ENCODE measurements at regions not wholly inside any gene's neighbourhood (a gene's known extent, or its start where the extent isn't known, plus 50 kb on each side); places are given as distances from the start of the nearest gene placed in this dataset.
A peak's percentile ranks its signal among the peaks of the same experiment; 100 is the strongest.

DNA sequence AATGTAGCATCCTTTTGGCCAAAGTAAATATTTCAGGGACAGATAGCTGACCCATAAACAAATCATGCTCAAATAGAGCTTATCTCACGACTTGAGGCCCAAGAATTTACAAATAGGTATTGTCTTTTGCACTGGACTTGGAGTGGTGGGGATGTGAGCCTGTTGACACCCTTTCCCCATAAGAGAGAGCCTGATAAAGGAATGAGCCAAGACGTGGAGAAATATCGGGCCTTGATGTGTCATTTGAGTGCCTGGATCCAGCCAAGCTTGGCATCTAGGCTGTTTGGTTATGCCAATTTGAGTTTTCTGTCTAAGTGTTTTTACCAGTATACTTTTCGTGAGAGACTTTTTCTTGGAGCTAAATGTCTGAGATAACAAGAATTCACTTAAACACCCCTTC, 112.9 kb upstream of the RGMA start:
- Histone ChIP-seq H3K4me1 (ENCODE audit: control insufficient read depth in 3 of 3, insufficient read depth in 3 of 3, low read length in 3 of 3) (peaks cover 7 to 20% (median 18%) of the 10 kb centered on the region in 3 donors), H3K27me3 (ENCODE audit: control insufficient read depth in 3 of 3, insufficient read depth in 3 of 3, low read length in 3 of 3) (no peaks in the 10 kb centered on the region), H3K27ac (ENCODE audit: low read depth, low read length) (peak overlapping the region; percentile 11), H3K9me3 (ENCODE audit: control insufficient read depth in 3 of 3, low read length in 3 of 3) (no peaks in the 10 kb centered on the region), H3K9ac (ENCODE audit: low read depth in 1 of 3, low read length in 3 of 3) (no peak overlapping the region), H3K36me3 (ENCODE audit: control insufficient read depth in 3 of 3, insufficient read depth in 3 of 3, low read length in 3 of 3) (no peaks in the 10 kb centered on the region), H3K4me3 (ENCODE audit: low read length in 3 of 3) (no peak overlapping the region)

DNA sequence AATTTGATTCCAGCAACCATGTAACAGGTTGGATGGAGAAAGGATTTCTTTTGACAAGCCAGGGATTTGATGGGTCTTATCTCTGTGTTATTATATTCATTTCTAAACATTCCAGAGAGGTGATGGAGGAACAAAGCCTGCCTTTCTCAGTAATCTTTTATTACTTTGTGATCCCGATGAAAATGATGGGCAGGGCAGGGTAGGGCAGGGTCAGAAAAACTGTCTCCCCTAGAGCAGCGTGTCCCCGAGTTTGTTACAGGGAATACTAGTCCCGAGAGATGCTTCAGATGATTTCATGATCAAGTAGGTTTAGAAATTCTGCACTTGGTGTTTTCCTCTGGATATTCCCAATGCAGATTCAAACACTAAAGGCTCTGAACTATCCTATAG, 111.8 kb upstream of the RGMA start:
- no peaks in the 10 kb centered on the region for H3K9me3 ChIP-seq (ENCODE audit: control insufficient read depth in 3 of 3, low read length in 3 of 3)
- no peak overlapping the region for H3K4me3 ChIP-seq (ENCODE audit: low read length in 3 of 3)
- H3K4me1 ChIP-seq (ENCODE audit: control insufficient read depth in 3 of 3, insufficient read depth in 3 of 3, low read length in 3 of 3): peaks cover 7 to 17% (median 16%) of the 10 kb centered on the region in 3 donors
- H3K27ac ChIP-seq (ENCODE audit: low read depth, low read length): no peak overlapping the region
- H3K36me3 ChIP-seq (ENCODE audit: control insufficient read depth in 3 of 3, insufficient read depth in 3 of 3, low read length in 3 of 3): no peaks in the 10 kb centered on the region
- no peak overlapping the region for H3K9ac ChIP-seq (ENCODE audit: low read depth in 1 of 3, low read length in 3 of 3)
- no peaks in the 10 kb centered on the region for H3K27me3 ChIP-seq (ENCODE audit: control insufficient read depth in 3 of 3, insufficient read depth in 3 of 3, low read length in 3 of 3)

- H3K9ac ChIP-seq (ENCODE audit: low read depth in 1 of 3, low read length in 3 of 3): no peak overlapping the region
- H3K27ac ChIP-seq (ENCODE audit: low read depth, low read length): no peak overlapping the region
- H3K27me3 ChIP-seq (ENCODE audit: control insufficient read depth in 3 of 3, insufficient read depth in 3 of 3, low read length in 3 of 3): no peaks in the 10 kb centered on the region
- H3K4me1 ChIP-seq (ENCODE audit: control insufficient read depth in 3 of 3, insufficient read depth in 3 of 3, low read length in 3 of 3): peaks cover 7 to 17% (median 16%) of the 10 kb centered on the region in 3 donors
- H3K9me3 ChIP-seq (ENCODE audit: control insufficient read depth in 3 of 3, low read length in 3 of 3): no peaks in the 10 kb centered on the region
- no peaks in the 10 kb centered on the region for H3K36me3 ChIP-seq (ENCODE audit: control insufficient read depth in 3 of 3, insufficient read depth in 3 of 3, low read length in 3 of 3)
- H3K4me3 ChIP-seq (ENCODE audit: low read length in 3 of 3): no peak overlapping the region
These were observed 111.2 kb upstream of the RGMA start for GRCh38 chr15:93200081-93200836.

- Histone ChIP-seq H3K36me3 (ENCODE audit: control insufficient read depth in 3 of 3, insufficient read depth in 3 of 3, low read length in 3 of 3) (no peaks in the 10 kb centered on the region), H3K4me1 (ENCODE audit: control insufficient read depth in 3 of 3, insufficient read depth in 3 of 3, low read length in 3 of 3) (no peaks in the 10 kb centered on the region), H3K9me3 (ENCODE audit: control insufficient read depth in 3 of 3, low read length in 3 of 3) (no peaks in the 10 kb centered on the region), H3K9ac (ENCODE audit: low read depth in 1 of 3, low read length in 3 of 3) (no peak overlapping the region), H3K4me3 (ENCODE audit: low read length in 3 of 3) (no peak overlapping the region), H3K27me3 (ENCODE audit: control insufficient read depth in 3 of 3, insufficient read depth in 3 of 3, low read length in 3 of 3) (no peaks in the 10 kb centered on the region), H3K27ac (ENCODE audit: low read depth, low read length) (no peak overlapping the region)
These were observed 107.2 kb upstream of the RGMA start for GRCh38 chr15:93196135-93196670.

DNA sequence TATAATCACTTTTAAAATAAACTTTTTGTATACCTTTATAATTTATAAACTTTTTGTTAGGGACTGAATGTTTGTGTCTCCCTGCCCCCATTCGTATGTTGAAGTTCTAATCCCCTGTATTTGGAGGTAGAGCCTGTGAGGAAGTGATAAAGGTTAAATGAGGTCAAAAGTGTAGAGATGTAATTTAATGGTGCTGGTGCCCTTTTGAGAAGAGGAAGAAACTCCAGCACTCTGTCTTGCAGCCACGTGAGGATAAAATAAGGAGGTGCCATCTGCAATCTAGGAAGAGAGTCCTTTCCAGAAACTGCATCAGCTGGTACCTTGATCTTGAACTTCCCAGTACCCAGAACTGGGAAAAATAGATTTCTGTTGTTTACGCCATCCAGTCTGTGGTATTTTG, 106.1 kb upstream of the RGMA start:
- Histone ChIP-seq H3K4me3 (ENCODE audit: low read length in 3 of 3) (no peak overlapping the region), H3K27ac (ENCODE audit: low read depth, low read length) (no peak overlapping the region), H3K36me3 (ENCODE audit: control insufficient read depth in 3 of 3, insufficient read depth in 3 of 3, low read length in 3 of 3) (no peaks in the 10 kb centered on the region), H3K4me1 (ENCODE audit: control insufficient read depth in 3 of 3, insufficient read depth in 3 of 3, low read length in 3 of 3) (no peaks in the 10 kb centered on the region), H3K27me3 (ENCODE audit: control insufficient read depth in 3 of 3, insufficient read depth in 3 of 3, low read length in 3 of 3) (no peaks in the 10 kb centered on the region), H3K9me3 (ENCODE audit: control insufficient read depth in 3 of 3, low read length in 3 of 3) (no peaks in the 10 kb centered on the region), H3K9ac (ENCODE audit: low read depth in 1 of 3, low read length in 3 of 3) (no peak overlapping the region)

- no peak overlapping the region for H3K27ac ChIP-seq (ENCODE audit: low read depth, low read length)
- H3K4me1 ChIP-seq (ENCODE audit: control insufficient read depth in 3 of 3, insufficient read depth in 3 of 3, low read length in 3 of 3): no peaks in the 10 kb centered on the region
- no peaks in the 10 kb centered on the region for H3K9me3 ChIP-seq (ENCODE audit: control insufficient read depth in 3 of 3, low read length in 3 of 3)
- H3K4me3 ChIP-seq (ENCODE audit: low read length in 3 of 3): no peak overlapping the region
- H3K9ac ChIP-seq (ENCODE audit: low read depth in 1 of 3, low read length in 3 of 3): no peak overlapping the region
- no peaks in the 10 kb centered on the region for H3K36me3 ChIP-seq (ENCODE audit: control insufficient read depth in 3 of 3, insufficient read depth in 3 of 3, low read length in 3 of 3)
- no peaks in the 10 kb centered on the region for H3K27me3 ChIP-seq (ENCODE audit: control insufficient read depth in 3 of 3, insufficient read depth in 3 of 3, low read length in 3 of 3)
These were observed 101.2 kb upstream of the RGMA start for GRCh38 chr15:93190238-93190637.

DNA sequence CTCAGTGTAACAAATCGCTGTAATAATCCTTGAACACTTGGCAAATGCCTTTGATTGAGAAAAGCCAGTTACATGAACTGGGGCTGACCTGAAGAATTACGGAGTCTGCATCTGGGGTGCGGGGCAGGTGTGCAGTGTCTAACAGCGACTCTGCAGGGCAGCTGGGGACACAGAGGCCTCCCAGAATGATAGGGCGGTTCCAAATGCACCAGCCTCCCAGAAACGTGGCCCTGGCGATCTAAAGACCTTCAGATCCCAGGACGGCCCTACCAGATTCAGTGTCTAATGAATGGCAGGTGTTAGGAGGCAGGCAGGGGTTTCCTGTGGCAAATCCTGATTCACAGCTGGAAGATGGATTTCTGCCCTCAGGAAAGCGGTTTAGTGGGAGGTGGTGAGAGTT, 100.5 kb upstream of the RGMA start:
- Histone ChIP-seq H3K27ac (ENCODE audit: low read depth, low read length) (no peak overlapping the region), H3K36me3 (ENCODE audit: control insufficient read depth in 3 of 3, insufficient read depth in 3 of 3, low read length in 3 of 3) (no peaks in the 10 kb centered on the region), H3K4me3 (ENCODE audit: low read length in 3 of 3) (no peak overlapping the region), H3K4me1 (ENCODE audit: control insufficient read depth in 3 of 3, insufficient read depth in 3 of 3, low read length in 3 of 3) (no peaks in the 10 kb centered on the region), H3K27me3 (ENCODE audit: control insufficient read depth in 3 of 3, insufficient read depth in 3 of 3, low read length in 3 of 3) (no peaks in the 10 kb centered on the region), H3K9me3 (ENCODE audit: control insufficient read depth in 3 of 3, low read length in 3 of 3) (no peaks in the 10 kb centered on the region), H3K9ac (ENCODE audit: low read depth in 1 of 3, low read length in 3 of 3) (peak overlapping the region in 1 of 3 donors; percentile 3)

DNA sequence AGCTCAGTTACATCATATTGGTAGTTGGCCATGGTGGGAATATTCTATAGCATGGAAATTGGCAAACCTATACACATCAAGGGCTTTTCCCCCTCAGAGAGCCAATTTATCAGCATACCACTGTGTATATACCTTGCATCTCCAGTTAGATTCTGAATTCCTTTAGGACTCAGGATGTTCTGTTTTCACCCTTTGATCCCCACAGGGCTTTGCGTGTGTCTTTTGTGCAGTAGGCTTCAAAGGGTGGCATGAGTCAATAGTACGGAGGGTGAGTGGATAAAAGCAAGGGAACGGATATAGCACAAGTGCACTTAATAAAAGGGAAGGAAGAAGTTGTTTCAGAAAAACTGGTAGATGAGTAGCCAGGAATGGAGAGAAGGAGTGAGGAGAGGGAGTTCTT, 99.2 kb upstream of the RGMA start:
- Histone ChIP-seq H3K36me3 (ENCODE audit: control insufficient read depth in 3 of 3, insufficient read depth in 3 of 3, low read length in 3 of 3) (no peaks in the 10 kb centered on the region), H3K27ac (ENCODE audit: low read depth, low read length) (no peak overlapping the region), H3K27me3 (ENCODE audit: control insufficient read depth in 3 of 3, insufficient read depth in 3 of 3, low read length in 3 of 3) (no peaks in the 10 kb centered on the region), H3K9ac (ENCODE audit: low read depth in 1 of 3, low read length in 3 of 3) (no peak overlapping the region), H3K9me3 (ENCODE audit: control insufficient read depth in 3 of 3, low read length in 3 of 3) (no peaks in the 10 kb centered on the region), H3K4me3 (ENCODE audit: low read length in 3 of 3) (no peak overlapping the region), H3K4me1 (ENCODE audit: control insufficient read depth in 3 of 3, insufficient read depth in 3 of 3, low read length in 3 of 3) (peaks cover 0 to 1% (median 0%) of the 10 kb centered on the region in 3 donors)

- Histone ChIP-seq H3K27me3 (ENCODE audit: control insufficient read depth in 3 of 3, insufficient read depth in 3 of 3, low read length in 3 of 3) (no peaks in the 10 kb centered on the region), H3K4me3 (ENCODE audit: low read length in 3 of 3) (no peak overlapping the region), H3K36me3 (ENCODE audit: control insufficient read depth in 3 of 3, insufficient read depth in 3 of 3, low read length in 3 of 3) (no peaks in the 10 kb centered on the region), H3K9ac (ENCODE audit: low read depth in 1 of 3, low read length in 3 of 3) (no peak overlapping the region), H3K27ac (ENCODE audit: low read depth, low read length) (no peak overlapping the region), H3K9me3 (ENCODE audit: control insufficient read depth in 3 of 3, low read length in 3 of 3) (no peaks in the 10 kb centered on the region), H3K4me1 (ENCODE audit: control insufficient read depth in 3 of 3, insufficient read depth in 3 of 3, low read length in 3 of 3) (peaks cover 0 to 6% (median 0%) of the 10 kb centered on the region in 3 donors)
These were observed 96.8 kb upstream of the RGMA start for GRCh38 chr15:93185796-93186195.

GRCh38 chr15:93182703-93183205, 93.7 kb upstream of the RGMA start:
- H3K4me1 ChIP-seq (ENCODE audit: control insufficient read depth in 3 of 3, insufficient read depth in 3 of 3, low read length in 3 of 3): peaks cover 0 to 14% (median 9%) of the 10 kb centered on the region in 3 donors
- no peaks in the 10 kb centered on the region for H3K27me3 ChIP-seq (ENCODE audit: control insufficient read depth in 3 of 3, insufficient read depth in 3 of 3, low read length in 3 of 3)

More at GRCh38 chr15:93182703-93183205, 93.7 kb upstream of the RGMA start:
- Histone ChIP-seq H3K9me3 (ENCODE audit: control insufficient read depth in 3 of 3, low read length in 3 of 3) (no peaks in the 10 kb centered on the region), H3K27ac (ENCODE audit: low read depth, low read length) (no peak overlapping the region), H3K36me3 (ENCODE audit: control insufficient read depth in 3 of 3, insufficient read depth in 3 of 3, low read length in 3 of 3) (no peaks in the 10 kb centered on the region), H3K4me3 (ENCODE audit: low read length in 3 of 3) (no peak overlapping the region), H3K9ac (ENCODE audit: low read depth in 1 of 3, low read length in 3 of 3) (no peak overlapping the region)

Measured in skeletal muscle tissue (tissue), 3 donors.